ENCODE measurements at regions not wholly inside any gene's neighbourhood (a gene's known extent, or its start where the extent isn't known, plus 50 kb on each side); places are given as distances from the start of the nearest gene placed in this dataset.

GRCh38 chr7:115267503-115267902 is 345.6 kb downstream of the MDFIC start:
- TF ChIP-seq, protein P1, sequence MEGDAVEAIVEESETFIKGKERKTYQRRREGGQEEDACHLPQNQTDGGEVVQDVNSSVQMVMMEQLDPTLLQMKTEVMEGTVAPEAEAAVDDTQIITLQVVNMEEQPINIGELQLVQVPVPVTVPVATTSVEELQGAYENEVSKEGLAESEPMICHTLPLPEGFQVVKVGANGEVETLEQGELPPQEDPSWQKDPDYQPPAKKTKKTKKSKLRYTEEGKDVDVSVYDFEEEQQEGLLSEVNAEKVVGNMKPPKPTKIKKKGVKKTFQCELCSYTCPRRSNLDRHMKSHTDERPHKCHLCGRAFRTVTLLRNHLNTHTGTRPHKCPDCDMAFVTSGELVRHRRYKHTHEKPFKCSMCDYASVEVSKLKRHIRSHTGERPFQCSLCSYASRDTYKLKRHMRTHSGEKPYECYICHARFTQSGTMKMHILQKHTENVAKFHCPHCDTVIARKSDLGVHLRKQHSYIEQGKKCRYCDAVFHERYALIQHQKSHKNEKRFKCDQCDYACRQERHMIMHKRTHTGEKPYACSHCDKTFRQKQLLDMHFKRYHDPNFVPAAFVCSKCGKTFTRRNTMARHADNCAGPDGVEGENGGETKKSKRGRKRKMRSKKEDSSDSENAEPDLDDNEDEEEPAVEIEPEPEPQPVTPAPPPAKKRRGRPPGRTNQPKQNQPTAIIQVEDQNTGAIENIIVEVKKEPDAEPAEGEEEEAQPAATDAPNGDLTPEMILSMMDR (IDR thresholded peaks at IDR 0.05; ENCODE audit: low read depth, low read length, poor library complexity, severe bottlenecking), result no peak
- no peak for TF ChIP-seq EZH2phosphoT487 (IDR thresholded peaks at IDR 0.05; ENCODE audit: borderline replicate concordance, low read length)
